Raji (cell line): ENCODE measurements at regions not wholly inside any gene's neighbourhood (a gene's known extent, or its start where the extent isn't known, plus 50 kb on each side); places are given as distances from the start of the nearest gene placed in this dataset.

Experiments
- POLR2A ChIP-seq: IDR thresholded peaks from 2 replicates; pipeline ENCODE4 v1.6.1; 2011; ENCODE audit warnings: low read depth, low read length, control low read depth; ENCODE audit not compliant: insufficient read depth

DNA sequence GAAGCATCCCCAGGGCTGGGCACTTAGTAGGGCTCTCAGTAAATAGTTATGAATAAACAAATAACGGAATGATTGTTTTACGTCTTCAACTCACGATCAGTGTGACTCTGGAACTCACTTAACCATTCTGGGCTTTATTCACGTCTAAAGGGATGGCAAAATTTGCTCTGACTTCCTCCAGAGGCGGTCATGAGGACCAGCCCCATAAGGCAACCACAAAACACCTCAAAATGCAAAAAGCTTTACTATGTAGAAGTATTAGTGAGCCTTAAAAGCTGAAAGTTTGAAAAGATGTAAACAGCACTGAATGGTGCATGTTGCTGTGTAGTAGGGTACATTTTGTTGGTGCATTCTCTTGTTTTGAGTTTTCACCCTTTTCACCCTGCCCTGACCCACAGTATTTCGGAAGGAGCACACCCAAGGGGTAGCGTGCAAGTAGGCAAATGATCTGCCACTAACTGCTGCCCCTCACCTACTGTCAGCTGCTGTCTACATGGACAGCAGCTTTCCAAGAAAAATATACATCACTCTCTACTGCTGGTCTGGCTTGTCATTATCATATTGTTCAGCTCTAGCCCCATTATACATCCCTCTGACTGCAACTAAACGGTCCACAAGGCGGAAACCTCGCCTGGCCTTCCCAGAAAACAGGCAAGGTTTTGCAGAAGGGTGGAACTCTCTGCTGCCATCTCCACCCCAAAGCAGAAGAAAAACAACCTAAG, 308.5 kb upstream of the PROK2 start:
- no peak for TF ChIP-seq POLR2A

DNA sequence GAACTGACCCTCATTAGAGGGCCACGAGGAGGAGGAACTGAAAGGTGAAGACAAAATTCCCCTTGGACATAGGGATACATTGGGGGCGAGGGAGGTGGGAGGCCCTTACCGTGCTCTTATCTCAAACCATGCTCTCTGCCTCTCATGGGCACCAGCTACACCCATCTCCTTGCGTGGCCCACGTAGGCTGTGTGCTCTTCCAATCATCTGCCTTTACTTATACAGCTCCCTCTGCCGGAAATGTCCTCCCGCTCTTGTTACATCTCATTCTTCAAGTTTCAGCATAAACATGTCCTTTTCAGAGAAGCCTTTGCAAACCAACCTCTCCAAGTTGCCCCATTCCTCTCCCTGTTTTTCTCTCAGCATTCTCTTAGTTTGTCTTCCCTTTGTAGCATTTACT, 307.8 kb upstream of the PROK2 start:
- no peak for TF ChIP-seq POLR2A

DNA sequence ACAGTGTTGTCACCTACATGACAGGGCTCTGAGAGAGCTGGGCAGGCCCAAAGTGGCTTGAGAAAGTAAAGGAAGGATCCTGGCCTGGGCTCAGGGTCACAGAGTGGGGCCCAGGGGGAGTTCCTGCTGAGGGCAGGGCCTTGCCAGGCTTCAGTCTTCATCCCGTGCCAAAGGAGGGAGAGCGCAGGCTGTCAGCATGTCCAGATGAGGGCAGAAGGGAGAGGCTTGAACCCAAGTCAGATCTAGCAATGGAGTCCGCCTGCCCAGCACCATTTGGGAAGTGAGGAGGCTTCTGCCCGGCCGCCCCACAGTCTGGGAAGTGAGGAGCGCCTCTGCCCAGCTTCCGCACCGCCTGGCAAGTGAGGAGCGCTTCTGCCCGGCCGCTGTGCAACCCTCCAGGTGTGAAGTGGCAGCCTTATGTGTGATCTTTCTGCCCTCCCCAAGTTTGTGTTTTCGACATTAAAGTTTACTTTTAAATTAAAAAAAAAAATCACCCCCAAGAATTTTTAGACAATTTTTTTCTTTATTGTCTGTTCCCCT, 303.6 kb upstream of the PROK2 start:
- TF ChIP-seq POLR2A = no peak

DNA sequence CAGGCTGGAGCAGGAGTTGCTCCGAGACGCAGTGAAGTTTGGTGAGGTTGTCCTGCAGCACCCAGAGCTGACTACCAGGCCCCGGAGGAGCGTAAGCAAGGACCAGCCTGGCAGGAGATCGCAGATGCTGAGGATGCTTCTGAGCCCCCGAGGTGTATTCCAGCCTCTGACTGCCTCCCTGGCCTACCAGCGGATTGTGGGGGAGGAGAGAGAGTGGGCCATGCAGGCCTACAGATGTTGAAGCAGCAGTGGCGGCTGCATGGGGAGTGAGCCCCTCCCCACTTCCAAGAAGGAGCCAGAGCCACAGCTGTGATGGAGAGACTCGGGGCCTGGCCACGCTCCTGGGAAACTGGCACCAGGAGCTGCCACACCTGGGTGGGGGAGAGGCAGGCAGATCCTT, 302.5 kb upstream of the PROK2 start:
- no peak for TF ChIP-seq POLR2A

DNA sequence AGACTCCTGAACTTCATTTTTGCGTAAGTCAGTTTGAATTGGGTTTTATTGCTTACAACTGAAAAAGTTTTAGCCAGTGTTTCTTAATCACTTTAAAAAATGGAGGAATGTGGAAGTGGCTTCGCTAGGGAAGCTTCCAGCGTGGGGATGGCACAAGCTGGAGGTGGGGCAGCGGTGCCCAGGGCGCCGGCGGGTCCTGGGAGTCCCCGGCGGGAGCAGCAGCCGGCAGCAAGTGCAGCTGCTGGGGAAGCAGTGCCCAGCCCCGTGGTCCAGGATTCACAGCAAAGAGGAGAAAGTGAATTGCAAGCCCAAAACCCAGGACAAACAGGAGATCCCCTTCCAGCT, 301.8 kb upstream of the PROK2 start:
- TF ChIP-seq POLR2A = no peak

DNA sequence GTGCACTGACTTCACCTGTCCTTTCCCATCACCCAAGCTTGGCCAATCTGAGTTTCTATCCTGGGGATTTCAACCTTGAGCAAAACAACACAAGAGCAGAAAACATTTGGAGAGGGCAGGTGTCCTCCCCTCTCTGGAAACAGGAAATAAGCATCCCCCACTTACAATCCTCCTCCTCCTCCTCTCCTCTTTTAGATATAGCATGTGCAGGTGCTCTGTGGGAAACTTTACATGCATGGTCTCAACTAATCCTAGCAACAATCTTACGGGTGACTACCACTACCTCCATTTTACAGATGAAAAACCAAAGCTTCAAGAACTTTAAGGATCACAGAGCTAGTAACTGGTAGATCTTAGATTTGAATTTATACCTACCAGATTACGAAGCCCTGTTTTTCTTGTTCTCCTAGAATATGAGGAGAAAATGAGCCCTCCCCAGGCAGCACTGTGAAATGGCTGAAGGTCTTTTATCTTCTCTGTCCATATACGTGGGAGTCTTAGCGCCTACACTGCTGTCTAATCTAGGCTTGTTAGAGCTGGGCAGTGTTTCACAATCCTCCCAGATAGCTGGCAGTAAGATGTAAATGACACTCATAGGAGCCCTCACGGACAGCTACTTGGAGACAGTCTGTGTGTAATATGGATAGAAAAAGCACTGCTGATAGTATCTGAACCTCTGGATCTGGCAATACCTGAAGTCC, 301.2 kb upstream of the PROK2 start:
- TF ChIP-seq POLR2A = no peak

DNA sequence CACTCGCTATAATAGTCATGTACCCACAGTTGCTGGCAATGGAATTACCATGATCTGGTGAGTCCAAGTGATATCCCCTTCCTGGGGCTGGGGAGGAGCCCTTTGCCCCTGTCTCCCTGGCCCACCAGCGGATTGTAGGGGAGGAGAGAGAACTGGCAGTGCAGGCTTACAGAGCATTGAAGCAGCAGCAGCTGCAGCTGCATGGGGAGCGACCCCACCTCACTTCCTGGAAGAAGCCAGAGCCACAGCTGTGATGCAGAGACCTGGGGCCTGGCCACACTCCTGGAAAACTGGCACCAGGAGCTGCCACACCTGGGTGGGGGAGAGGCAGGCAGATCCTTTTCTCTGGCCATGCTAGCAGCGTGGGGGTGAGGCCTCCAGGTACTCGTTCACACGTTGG, 300.1 kb upstream of the PROK2 start:
- TF ChIP-seq POLR2A = no peak

DNA sequence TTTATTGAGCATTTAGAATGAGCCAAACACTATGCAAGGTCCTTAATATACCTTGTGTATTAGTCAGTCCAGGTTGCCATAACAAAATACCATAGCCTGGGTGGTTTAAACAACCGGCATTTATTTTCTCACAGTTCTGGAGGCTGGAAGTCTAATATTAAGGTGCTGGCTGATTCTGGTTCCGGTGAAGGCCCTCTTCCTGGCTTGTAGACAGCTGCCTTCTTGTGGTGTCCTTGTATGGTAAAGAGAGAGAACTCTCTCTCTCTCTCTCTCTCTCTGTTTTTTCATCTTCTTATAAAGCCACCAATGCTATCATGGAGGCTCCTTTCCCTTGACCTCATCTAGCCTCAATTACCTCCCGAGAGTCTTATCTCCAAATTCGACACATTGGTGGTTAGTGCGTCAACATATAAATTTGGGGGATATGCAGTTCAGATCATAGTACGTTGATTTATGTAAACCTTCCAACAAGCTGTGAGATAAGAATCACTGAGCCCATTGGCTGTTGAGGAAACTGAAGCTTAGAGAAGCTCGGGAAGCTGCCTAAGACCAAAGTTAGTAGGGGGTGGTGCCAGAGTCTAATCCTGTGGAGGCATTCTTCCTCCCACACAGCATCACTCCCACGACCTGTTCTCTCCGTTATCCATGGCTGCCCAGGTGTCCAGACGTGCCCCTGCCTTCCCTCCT, 298.0 kb upstream of the PROK2 start:
- TF ChIP-seq POLR2A = no peak

DNA sequence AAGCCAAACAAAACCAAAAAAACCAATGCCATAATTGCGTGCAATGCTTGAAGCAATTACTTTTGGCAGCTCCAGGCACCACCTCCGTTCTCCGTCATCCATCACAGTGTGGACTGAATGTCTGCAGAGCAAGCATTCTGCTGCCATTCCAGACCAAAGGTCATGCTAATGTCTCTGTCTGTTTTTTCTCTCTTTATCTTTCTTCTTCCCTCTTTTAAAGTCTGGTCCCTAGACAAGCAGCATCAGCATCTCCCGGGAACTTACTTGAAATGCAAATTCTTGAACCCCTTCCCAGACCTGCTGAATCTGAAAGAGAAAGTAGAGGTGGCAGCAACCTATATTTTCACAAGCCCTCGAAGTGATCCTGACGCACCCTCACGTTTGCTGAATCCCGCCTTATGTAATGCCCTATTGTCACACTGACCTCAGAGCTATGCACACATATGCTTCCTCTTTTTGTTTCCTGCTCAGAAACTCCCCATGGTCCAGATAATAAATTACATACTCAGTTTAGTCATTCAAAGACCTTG, 297.3 kb upstream of the PROK2 start:
- TF ChIP-seq POLR2A = peak; percentile 41

DNA sequence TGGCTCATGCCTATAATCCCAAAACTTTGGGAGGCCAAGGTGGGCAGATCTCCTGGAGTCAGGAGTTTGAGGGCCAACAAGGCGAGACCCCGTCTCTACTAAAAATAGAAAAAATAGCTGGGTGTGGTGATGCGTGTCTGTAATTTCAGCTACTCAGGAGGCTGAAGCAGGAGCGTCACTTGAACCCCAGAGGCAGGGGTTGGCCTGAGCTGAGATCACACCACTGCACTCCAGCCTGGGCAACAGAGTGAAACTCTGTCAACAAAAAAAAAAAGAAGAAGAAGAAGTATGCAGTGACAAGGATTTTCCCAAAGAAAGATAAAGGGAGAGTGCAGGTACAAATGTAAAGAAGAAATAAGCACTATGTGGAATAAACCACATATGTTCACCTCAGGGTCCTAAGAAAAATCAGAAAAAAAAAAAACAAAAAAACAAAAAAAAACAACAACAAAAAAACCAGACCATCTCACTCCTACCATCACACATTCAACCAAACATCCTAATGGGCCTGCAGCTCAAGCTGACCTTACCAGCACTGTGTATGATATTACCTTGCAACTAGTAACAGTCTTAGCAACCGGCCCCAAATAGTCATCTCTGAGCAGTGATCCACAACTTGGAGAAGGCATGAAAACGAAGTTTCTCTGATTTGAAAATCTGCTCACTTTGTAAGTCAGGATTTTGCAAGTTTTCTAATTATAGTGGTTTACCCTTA, 296.7 kb upstream of the PROK2 start:
- TF ChIP-seq POLR2A = no peak

DNA sequence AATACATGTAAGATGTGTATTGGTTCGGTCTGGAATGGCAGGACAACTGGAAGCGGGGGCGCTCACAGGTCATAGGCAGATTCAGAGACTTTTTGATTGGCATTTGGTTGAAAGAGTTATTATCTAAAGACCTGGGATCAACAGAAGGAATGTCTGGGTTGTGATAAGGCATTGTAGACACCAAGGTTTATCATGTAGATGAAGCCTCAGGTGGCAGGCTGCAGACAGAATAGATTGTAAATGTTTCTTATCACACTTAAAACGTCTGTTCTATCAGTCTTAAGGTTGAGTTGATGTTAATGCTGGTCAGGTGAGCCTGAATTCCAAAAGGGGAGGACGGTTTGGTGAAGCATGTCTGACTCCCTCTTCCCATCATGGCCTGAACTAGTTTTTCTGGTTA, 295.9 kb upstream of the PROK2 start:
- no peak for TF ChIP-seq POLR2A

DNA sequence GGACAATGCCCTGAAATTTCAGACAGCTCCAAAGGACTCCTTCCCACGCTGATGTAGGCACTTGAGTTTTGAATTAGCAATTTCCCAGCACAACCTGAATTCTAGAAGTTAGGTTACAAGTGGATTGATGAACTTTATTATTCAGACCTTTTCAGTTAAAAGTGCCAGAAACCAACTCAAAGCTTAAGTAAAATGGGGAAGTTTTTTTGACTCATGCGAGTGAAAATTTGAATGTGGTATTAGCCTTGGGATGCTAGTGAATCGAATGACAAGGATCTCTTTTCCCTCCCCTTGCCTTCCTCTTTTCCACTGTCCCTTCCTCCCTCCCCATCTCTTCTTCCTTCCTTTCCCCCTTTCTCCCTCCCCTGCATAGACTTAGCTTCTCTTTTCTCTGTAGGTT, 295.1 kb upstream of the PROK2 start:
- no peak for TF ChIP-seq POLR2A

DNA sequence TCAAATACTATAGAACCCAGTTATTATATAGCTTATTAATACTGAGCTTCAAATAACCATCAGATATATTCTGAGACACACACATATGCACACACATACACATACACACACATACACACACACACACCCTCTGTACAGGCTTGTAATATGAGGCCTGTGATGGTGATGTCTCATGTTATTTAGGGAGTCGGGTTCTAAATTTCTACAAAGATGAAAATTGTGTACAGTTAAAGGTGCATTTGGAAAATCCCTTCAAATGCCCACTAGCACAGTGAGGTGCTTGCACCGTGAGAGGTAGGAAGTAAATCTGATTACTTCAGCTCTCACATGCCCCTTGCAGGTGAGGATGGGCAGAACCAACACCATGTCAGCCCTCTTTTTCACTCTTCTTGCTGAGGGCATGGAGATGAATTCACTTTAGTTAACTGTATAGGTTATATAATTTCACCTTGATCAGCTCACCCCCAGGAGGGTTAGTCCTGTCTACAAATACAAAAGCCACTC, 294.5 kb upstream of the PROK2 start:
- TF ChIP-seq POLR2A = peak; percentile 85

DNA sequence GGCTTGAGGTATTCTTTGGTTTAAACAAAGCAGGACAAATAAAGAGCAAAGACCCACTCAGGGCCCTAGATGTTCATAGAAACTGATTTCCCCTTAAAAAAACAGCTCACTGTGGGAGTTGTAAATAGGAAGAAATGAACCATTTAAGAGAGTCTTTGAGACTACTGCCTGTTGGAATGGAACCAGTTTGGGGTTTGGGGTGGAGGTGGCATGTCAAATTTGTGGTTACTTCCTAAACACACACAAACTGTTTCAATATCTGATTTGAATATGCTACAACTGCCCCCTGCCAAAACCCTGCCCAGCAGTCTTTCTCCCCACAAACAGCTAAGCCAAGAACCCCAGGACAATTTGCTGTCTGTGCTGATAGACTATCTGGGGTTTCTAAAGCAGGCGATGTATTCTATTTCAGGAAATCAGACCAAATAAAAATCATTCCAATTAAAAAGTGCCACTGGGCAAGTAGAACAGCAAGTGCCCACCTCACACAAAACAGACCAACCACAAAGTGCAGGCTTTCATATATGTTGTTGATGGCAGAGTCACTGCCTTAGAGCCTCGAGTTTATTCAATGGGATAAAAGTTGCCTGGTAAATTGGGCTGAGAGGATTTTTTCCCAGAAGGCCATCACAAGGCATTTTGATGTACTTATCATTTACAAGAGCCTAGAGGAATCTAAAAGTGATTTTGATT, 293.9 kb upstream of the PROK2 start:
- TF ChIP-seq POLR2A = peak; percentile 90
